Adrenal gland (tissue), 9 donors: ENCODE measurements at regions not wholly inside any gene's neighbourhood (a gene's known extent, or its start where the extent isn't known, plus 50 kb on each side); places are given as distances from the start of the nearest gene placed in this dataset.

Source experiments
- DNase-seq, 7 donors: peaks; one replicate each; pipeline ENCODE4 v3.0.0-alpha.2; 2019 to 2020
- H3K27ac ChIP-seq, 5 donors: fragments of 200-600 bp; sonication (generic) in 4 of 5; 1 replicate in 3 of 5; 2 replicates in 2 of 5; pipeline versions ENCODE4 v1.5.1 to v1.8.0; 2016 to 2020; ENCODE audit warnings: mild to moderate bottlenecking in 1 of 5
- H3K27me3 ChIP-seq: fragments of 200-600 bp; 2 replicates; pipeline ENCODE4 v1.8.0; 2021
- H3K36me3 ChIP-seq, 2 donors: fragments of 200-600 bp; replicated peaks in 1 of 2; 1 replicate in 1 of 2; 2 replicates in 1 of 2; pipeline versions ENCODE4 v1.5.1 to v1.8.0; 2018 to 2022
- H3K4me1 ChIP-seq, 2 donors: fragments of 200-600 bp; replicated peaks in 1 of 2; 1 replicate in 1 of 2; 2 replicates in 1 of 2; pipeline versions ENCODE4 v1.5.1 to v1.8.0; 2018 to 2021
- H3K4me3 ChIP-seq, 4 donors: fragments of 200-600 bp; sonication (generic) in 3 of 4; one replicate each; pipeline ENCODE4 v1.5.1; 2016 to 2018
- H3K9me3 ChIP-seq, 3 donors: fragments of 200-600 bp; sonication (generic) in 1 of 3; replicated peaks in 1 of 3; 1 replicate in 2 of 3; 2 replicates in 1 of 3; pipeline versions ENCODE4 v1.5.1 to v1.8.0; 2016 to 2021
- CTCF ChIP-seq, 6 experiments: fragments of 450-650 bp in 4 of 6; fragments of 200-600 bp in 2 of 6; sonication (generic) in 1 of 6; IDR thresholded peaks; 1 replicate in 5 of 6; 2 replicates in 1 of 6; pipeline versions ENCODE4 v1.5.1 to v1.8.0; 2016 to 2021; ENCODE audit warnings: antibody characterized with exemption in 6 of 6, mild to moderate bottlenecking in 2 of 6, moderate library complexity in 1 of 6
- POLR2A ChIP-seq, 2 donors: fragments of 450-650 bp; IDR thresholded peaks; one replicate each; pipeline ENCODE4 v1.6.1; 2017; ENCODE audit warnings: antibody characterized with exemption in 2 of 2, mild to moderate bottlenecking in 2 of 2, moderate library complexity in 1 of 2
- WGBS, 4 donors: extraction: QIAGEN DNeasy Blood & Tissue Kit in 2 of 4; methylation state at CpG; one replicate each; pipeline versions ENCODE4 v1.1.5 to v1.1.7; 2013 to 2017; 5-methylcytosine and 5-hydroxymethylcytosine counted together
- intact Hi-C, 2 donors: fragments of 100-400 bp; cut with DNase I; formaldehyde crosslinking; loops; one replicate each; pipeline versions ENCODE4 v1.14.1 to v1.15.0; 2022 to 2023
- donor health status: healthy with polysubstance abuse.
- donor health status: Bipolar disorder and iron deficiency.
- donor health status: DM: yes; HTN: yes; CAD: no.
- donor health status: DM: no; HTN: no; CAD: no.
- donor health status: DM: no; HTN: no; CAD: no.

- H3K9me3 ChIP-seq, result no peaks in the 10 kb centered on the region
- DNase-seq, result no peak
- intact Hi-C loops, result no loop called here
- H3K27me3 ChIP-seq, result no peaks in the 10 kb centered on the region
- H3K36me3 ChIP-seq, result no peaks in the 10 kb centered on the region
- no peak overlapping the region for H3K27ac ChIP-seq
- TF ChIP-seq POLR2A (IDR thresholded peaks at IDR 0.05) (no peak), CTCF (IDR thresholded peaks at IDR 0.05) (no peak)
- H3K4me1 ChIP-seq, result no peaks in the 10 kb centered on the region
- 85 to 89% (median 88%) methylated on average over 4 of the region's 4 CpGs for WGBS, 4 donors
- H3K4me3 ChIP-seq, result no peak overlapping the region
These were observed 124.8 kb downstream of the TSN start for GRCh38 chr2:121880283-121880682.

- TF ChIP-seq CTCF (IDR thresholded peaks at IDR 0.05) (no peak), POLR2A (IDR thresholded peaks at IDR 0.05) (no peak)
- Histone ChIP-seq H3K27ac (no peak overlapping the region), H3K36me3 (no peaks in the 10 kb centered on the region), H3K27me3 (no peaks in the 10 kb centered on the region), H3K9me3 (no peaks in the 10 kb centered on the region), H3K4me3 (no peak overlapping the region), H3K4me1 (no peaks in the 10 kb centered on the region)
- WGBS, 4 donors, result 66 to 82% (median 75%) methylated on average over 3 to 4 of the region's 4 CpGs
- DNase-seq, result no peak
- intact Hi-C loops, result no loop called here
These were observed 125.6 kb downstream of the TSN start for GRCh38 chr2:121881038-121881437.

DNA sequence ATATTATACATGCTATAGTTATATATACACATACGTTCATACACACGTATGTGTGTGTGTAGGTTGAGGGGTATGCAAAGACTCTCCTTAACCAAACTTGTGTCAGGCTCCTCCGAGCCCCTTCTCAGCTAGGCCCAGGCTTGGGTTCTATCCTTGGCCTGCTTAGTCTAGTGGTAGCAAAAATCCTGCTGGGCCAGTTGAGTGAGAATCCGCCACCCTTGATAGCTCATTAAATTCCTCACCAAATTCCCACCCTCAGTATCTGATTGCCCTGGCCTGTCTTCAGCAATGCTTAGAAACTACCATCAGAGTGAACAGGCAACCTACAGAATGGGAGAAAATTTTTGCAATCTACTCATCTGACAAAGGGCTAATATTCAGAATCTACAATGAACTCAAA is 126.5 kb downstream of the TSN start:
- intact Hi-C loops, result no loop called here
- Histone ChIP-seq H3K4me1 (no peaks in the 10 kb centered on the region), H3K9me3 (no peaks in the 10 kb centered on the region), H3K27ac (no peak overlapping the region), H3K27me3 (no peaks in the 10 kb centered on the region), H3K36me3 (no peaks in the 10 kb centered on the region), H3K4me3 (no peak overlapping the region)
- no peak for DNase-seq
- 78 to 94% (median 85%) methylated on average over 4 of the region's 4 CpGs for WGBS, 4 donors
- no peak for TF ChIP-seq POLR2A (IDR thresholded peaks at IDR 0.05)
- no peak for TF ChIP-seq CTCF (IDR thresholded peaks at IDR 0.05)

DNA sequence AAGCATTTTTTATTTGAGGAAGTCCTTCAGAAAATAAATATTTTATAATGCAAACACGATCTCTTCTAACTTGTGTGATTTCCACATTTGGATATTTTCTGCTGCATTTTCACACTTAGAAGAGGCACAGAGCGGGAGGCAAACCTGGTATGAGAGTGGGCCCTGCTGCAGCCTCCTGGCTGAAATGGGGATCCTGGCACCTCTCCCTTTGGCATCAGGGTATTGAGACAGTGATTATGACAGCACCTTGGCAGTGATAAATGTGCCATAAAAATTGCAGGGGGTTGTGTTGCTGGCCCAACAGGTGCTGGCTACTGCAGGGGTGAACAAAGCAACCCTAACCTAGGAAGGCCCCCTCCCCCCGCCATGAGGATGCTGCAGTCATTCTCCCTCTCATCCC is 128.6 kb downstream of the TSN start:
- no peaks in the 10 kb centered on the region for H3K27me3 ChIP-seq
- 53 to 59% (median 58%) methylated on average over 2 to 3 of the region's 3 CpGs for WGBS, 4 donors

More for the DNA sequence above, 128.6 kb downstream of the TSN start:
- Histone ChIP-seq H3K27ac (no peak overlapping the region), H3K9me3 (no peaks in the 10 kb centered on the region), H3K4me3 (no peak overlapping the region), H3K36me3 (no peaks in the 10 kb centered on the region), H3K4me1 (no peaks in the 10 kb centered on the region)
- no peak for DNase-seq
- TF ChIP-seq CTCF (IDR thresholded peaks at IDR 0.05) (no peak), POLR2A (IDR thresholded peaks at IDR 0.05) (no peak)
- intact Hi-C loops, result no loop called here
